IMR-90 (cell line): ENCODE measurements at regions not wholly inside any gene's neighbourhood (a gene's known extent, or its start where the extent isn't known, plus 50 kb on each side); places are given as distances from the start of the nearest gene placed in this dataset.
"Not testable (repeated sequence)": the region's sequence is repeated elsewhere in the genome, so short reads cannot be mapped to it uniquely, and the experiment has no call there.

Source experiments
- ATAC-seq: fragments of 200-7000 bp; cut with Tn5 transposase; 2 replicates; pipeline ENCODE4 v1.9.1; 2020; ENCODE audit warnings: low read depth, mild to moderate bottlenecking, moderate library complexity
- BruUV-seq: library from RNA; stranded (reverse); fragments of 400-500 nt; replicated peaks from 2 replicates; lab custom pipeline; 2021; lab: Mats Ljungman, UMichigan
- CTCF ChIA-PET: fragments of 300-600 bp; formaldehyde crosslinking; extraction: SDS; loops from one replicate; lab custom pipeline; 2021; ENCODE audit warnings: antibody characterized with exemption; lab: Yijun Ruan, JAX
- POLR2A ChIA-PET: fragments of 300-600 bp; sonication (Branson Sonifier 250); formaldehyde crosslinking; loops from one replicate; lab custom pipeline; 2022; ENCODE audit warnings: antibody characterized with exemption; ENCODE audit not compliant: unreplicated experiment; lab: Charles Lee
- DNase-seq: peaks from one replicate; pipeline ENCODE4 v3.0.0; 2013
- H2AFZ ChIP-seq: replicated peaks from 2 replicates; pipeline ENCODE3; 2013; ENCODE audit warnings: low read length, mild to moderate bottlenecking; ENCODE audit not compliant: poor library complexity
- H2AK5ac ChIP-seq: 2 replicates; pipeline ENCODE4 v1.6.1; 2013; ENCODE audit warnings: low read depth, low read length, inconsistent platforms
- H2AK9ac ChIP-seq: replicated peaks from 2 replicates; pipeline ENCODE3; 2013; ENCODE audit warnings: mild to moderate bottlenecking, low read depth, low read length, moderate library complexity; ENCODE audit not compliant: poor library complexity
- H2BK120ac ChIP-seq: 2 replicates; pipeline ENCODE4 v1.6.1; 2013; ENCODE audit warnings: low read depth, low read length, inconsistent platforms
- H2BK15ac ChIP-seq: 3 replicates; pipeline ENCODE4 v1.6.1; 2013; ENCODE audit warnings: low read depth, low read length, inconsistent platforms
- H2BK20ac ChIP-seq: 2 replicates; pipeline ENCODE4 v1.6.1; 2013; ENCODE audit warnings: low read depth, mild to moderate bottlenecking, inconsistent platforms, low read length, moderate library complexity
- H2BK5ac ChIP-seq: 2 replicates; pipeline ENCODE4 v1.6.1; 2013; ENCODE audit warnings: mild to moderate bottlenecking, low read depth, low read length, inconsistent platforms; ENCODE audit not compliant: poor library complexity, severe bottlenecking
- H3K14ac ChIP-seq: replicated peaks from 2 replicates; pipeline ENCODE4 v1.6.1; 2013; ENCODE audit warnings: low read depth, low read length, inconsistent platforms
- H3K18ac ChIP-seq: 2 replicates; pipeline ENCODE4 v1.6.1; 2013; ENCODE audit warnings: low read depth, low read length, control low read depth
- H3K23ac ChIP-seq: 2 replicates; pipeline ENCODE4 v1.6.1; 2013; ENCODE audit warnings: low read depth, low read length, inconsistent platforms
- H3K27ac ChIP-seq: 2 replicates; pipeline ENCODE4 v1.5.1; 2013; ENCODE audit warnings: mild to moderate bottlenecking, control low read depth, low read length; ENCODE audit not compliant: insufficient read depth
- H3K27me3 ChIP-seq: 2 replicates; pipeline ENCODE4 v1.6.1; 2013; ENCODE audit warnings: low read length; ENCODE audit not compliant: control insufficient read depth, insufficient read depth
- H3K36me3 ChIP-seq: 2 replicates; pipeline ENCODE4 v1.6.1; 2013; ENCODE audit warnings: low read length, mixed read lengths; ENCODE audit not compliant: control insufficient read depth, insufficient read depth
- H3K4ac ChIP-seq: 2 replicates; pipeline ENCODE4 v1.6.1; 2013; ENCODE audit warnings: low read depth, low read length, inconsistent platforms
- H3K4me1 ChIP-seq: 2 replicates; pipeline ENCODE4 v1.6.1; 2013; ENCODE audit warnings: low read length, mixed read lengths; ENCODE audit not compliant: control insufficient read depth, insufficient read depth
- H3K4me2 ChIP-seq: 2 replicates; pipeline ENCODE4 v1.6.1; 2013; ENCODE audit warnings: low read depth, mild to moderate bottlenecking, control low read depth, low read length, moderate library complexity
- H3K4me3 ChIP-seq: 2 replicates; pipeline ENCODE4 v1.5.1; 2013; ENCODE audit warnings: low read depth, mild to moderate bottlenecking, control low read depth, low read length, moderate library complexity; ENCODE audit not compliant: insufficient read depth
- H3K56ac ChIP-seq: 2 replicates; pipeline ENCODE4 v1.6.1; 2013; ENCODE audit warnings: low read length, inconsistent platforms; ENCODE audit not compliant: insufficient read depth; ENCODE audit errors: extremely low read depth
- H3K79me1 ChIP-seq, 2 experiments: 2 replicates each; pipeline ENCODE4 v1.6.1; 2013; ENCODE audit warnings: low read length in 2 of 2, inconsistent platforms in 1 of 2, low read depth in 1 of 2
- H3K9ac ChIP-seq: 2 replicates; pipeline ENCODE4 v1.6.1; 2013; ENCODE audit warnings: low read depth, low read length, control low read depth
- H3K9me1 ChIP-seq: 2 replicates; pipeline ENCODE4 v1.6.1; 2013; ENCODE audit warnings: low read length, inconsistent platforms; ENCODE audit not compliant: insufficient read depth
- H3K9me3 ChIP-seq: 2 replicates; pipeline ENCODE4 v1.6.1; 2013; ENCODE audit warnings: low read length; ENCODE audit not compliant: control insufficient read depth, insufficient read depth
- H4K20me1 ChIP-seq: 2 replicates; pipeline ENCODE4 v1.6.1; 2013; ENCODE audit warnings: low read length, inconsistent platforms; ENCODE audit not compliant: insufficient read depth
- H4K5ac ChIP-seq: 2 replicates; pipeline ENCODE4 v1.6.1; 2013; ENCODE audit warnings: mild to moderate bottlenecking, low read depth, low read length, control low read depth
- H4K8ac ChIP-seq, 2 experiments: 2 replicates each; pipeline ENCODE4 v1.6.1; 2013; ENCODE audit warnings: low read depth in 2 of 2, low read length in 2 of 2, control low read depth in 1 of 2, inconsistent platforms in 1 of 2
- H4K91ac ChIP-seq: 2 replicates; pipeline ENCODE4 v1.6.1; 2013; ENCODE audit warnings: low read depth, low read length, inconsistent platforms; ENCODE audit not compliant: insufficient read depth
- ELK1 ChIP-seq: fragments of 150-350 bp; IDR thresholded peaks from 2 replicates; pipeline ENCODE4 v1.6.1; 2016; ENCODE audit warnings: low read depth, mild to moderate bottlenecking, low read length, moderate library complexity, borderline replicate concordance
- RAD21 ChIP-seq: IDR thresholded peaks from 2 replicates; pipeline ENCODE4 v1.6.1; 2012; ENCODE audit warnings: low read length, improper control_type of control experiment
- WGBS, 2 experiments: methylation state at CpG; one replicate each; pipeline versions ENCODE4 v1.1.5 to v1.1.7; 2013; ENCODE audit warnings: missing lambda C conversion rate in 2 of 2; ENCODE audit not compliant: insufficient read length in 1 of 2; ENCODE audit errors: extremely low coverage in 2 of 2; 5-methylcytosine and 5-hydroxymethylcytosine counted together
- dilution Hi-C: fragments of 300-500 bp; cut with HindIII; formaldehyde crosslinking; loops from one replicate; pipeline ENCODE4 v1.14.3; 2018; ENCODE audit warnings: low sequenced_read_pairs; ENCODE audit not compliant: unreplicated experiment
- in situ Hi-C: fragments of 300-500 bp; cut with MboI; formaldehyde crosslinking; loops from 3 replicates; pipeline ENCODE4 v1.14.3; 2019; ENCODE audit warnings: low sequenced_read_pairs, inconsistent platforms, mixed read lengths
- intact Hi-C: fragments of 100-400 bp; cut with micrococcal nuclease; formaldehyde crosslinking; loops from 2 replicates; pipeline ENCODE4 v1.10.0; 2022
- TF ChIP-seq, protein P1 (sequence below): conservative IDR thresholded peaks from 2 replicates; pipeline ENCODE4 v1.5.1; 2012; ENCODE audit warnings: mild to moderate bottlenecking, low read depth, low read length, improper control_type of control experiment

- Histone ChIP-seq H4K8ac (no peak overlapping the region), H3K56ac (no peak overlapping the region), H2BK120ac (no peak overlapping the region), H3K23ac (no peak overlapping the region), H3K14ac (no peak overlapping the region), H3K4me1 (no peaks in the 10 kb centered on the region), H2BK20ac (no peak overlapping the region), H3K4me3 (no peak overlapping the region), H4K20me1 (no peaks in the 10 kb centered on the region), H3K9me3 (peaks cover 11% of the 10 kb centered on the region), H3K27ac (no peak overlapping the region), H3K18ac (no peak overlapping the region), H2AK9ac (no peak overlapping the region), H2AK5ac (no peak overlapping the region), H3K79me1 (no peaks in the 10 kb centered on the region), H4K91ac (no peak overlapping the region), H3K27me3 (no peaks in the 10 kb centered on the region), H2BK5ac (no peak overlapping the region), H2AFZ (no peak overlapping the region), H3K4ac (no peak overlapping the region), H2BK15ac (no peak overlapping the region), H3K9ac (no peak overlapping the region), H3K4me2 (no peak overlapping the region), H3K9me1 (no peaks in the 10 kb centered on the region), H4K5ac (no peak overlapping the region), H3K36me3 (no peaks in the 10 kb centered on the region)
- no TSS peak for BruUV-seq
- dilution Hi-C loops (no loop called here), in situ Hi-C loops (no loop called here), intact Hi-C loops (no loop called here)
- ChIA-PET CTCF (no interaction called here), POLR2A (no interaction called here)
- TF ChIP-seq ELK1: no peak
- TF ChIP-seq, protein P1, sequence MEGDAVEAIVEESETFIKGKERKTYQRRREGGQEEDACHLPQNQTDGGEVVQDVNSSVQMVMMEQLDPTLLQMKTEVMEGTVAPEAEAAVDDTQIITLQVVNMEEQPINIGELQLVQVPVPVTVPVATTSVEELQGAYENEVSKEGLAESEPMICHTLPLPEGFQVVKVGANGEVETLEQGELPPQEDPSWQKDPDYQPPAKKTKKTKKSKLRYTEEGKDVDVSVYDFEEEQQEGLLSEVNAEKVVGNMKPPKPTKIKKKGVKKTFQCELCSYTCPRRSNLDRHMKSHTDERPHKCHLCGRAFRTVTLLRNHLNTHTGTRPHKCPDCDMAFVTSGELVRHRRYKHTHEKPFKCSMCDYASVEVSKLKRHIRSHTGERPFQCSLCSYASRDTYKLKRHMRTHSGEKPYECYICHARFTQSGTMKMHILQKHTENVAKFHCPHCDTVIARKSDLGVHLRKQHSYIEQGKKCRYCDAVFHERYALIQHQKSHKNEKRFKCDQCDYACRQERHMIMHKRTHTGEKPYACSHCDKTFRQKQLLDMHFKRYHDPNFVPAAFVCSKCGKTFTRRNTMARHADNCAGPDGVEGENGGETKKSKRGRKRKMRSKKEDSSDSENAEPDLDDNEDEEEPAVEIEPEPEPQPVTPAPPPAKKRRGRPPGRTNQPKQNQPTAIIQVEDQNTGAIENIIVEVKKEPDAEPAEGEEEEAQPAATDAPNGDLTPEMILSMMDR: no peak
- TF ChIP-seq RAD21: no peak
- no peak for ATAC-seq
- no CpG with 5 or more reads among the region's 4 CpGs for WGBS, 2 experiments
- no peak for DNase-seq
Observed at GRCh38 chrX:43450355-43450754, 205.7 kb upstream of the MAOA start.

- ATAC-seq: not testable (repeated sequence)
Observed at GRCh38 chrX:43451976-43452686, 204.0 kb upstream of the MAOA start.

More at GRCh38 chrX:43451976-43452686, 204.0 kb upstream of the MAOA start:
- H2AFZ ChIP-seq, in situ Hi-C loops, intact Hi-C loops, dilution Hi-C loops, H2BK15ac ChIP-seq, H3K9ac ChIP-seq, H4K5ac ChIP-seq, DNase-seq, H2BK20ac ChIP-seq, H3K18ac ChIP-seq, H3K4me1 ChIP-seq, H2AK9ac ChIP-seq, H4K91ac ChIP-seq, H3K27me3 ChIP-seq, H3K36me3 ChIP-seq, H3K27ac ChIP-seq, CTCF ChIA-PET, H3K4ac ChIP-seq, H3K79me1 ChIP-seq, H3K9me1 ChIP-seq, H3K4me3 ChIP-seq, H3K56ac ChIP-seq, H2BK5ac ChIP-seq, BruUV-seq, H4K20me1 ChIP-seq, POLR2A ChIA-PET, H2AK5ac ChIP-seq, H4K8ac ChIP-seq, H3K23ac ChIP-seq, H3K4me2 ChIP-seq, H2BK120ac ChIP-seq, H3K14ac ChIP-seq: not testable (repeated sequence)
- no CpG with 5 or more reads among the region's 4 CpGs for WGBS, 2 experiments
- H3K9me3 ChIP-seq: peaks cover 11% of the 10 kb centered on the region
